ENCODE measurements at regions not wholly inside any gene's neighbourhood (a gene's known extent, or its start where the extent isn't known, plus 50 kb on each side); places are given as distances from the start of the nearest gene placed in this dataset.
"Not testable (repeated sequence)": the region's sequence is repeated elsewhere in the genome, so short reads cannot be mapped to it uniquely, and the experiment has no call there.

GRCh38 chr12:91718326-91718725 lies 427.3 kb downstream of the BTG1 start:
- no peak overlapping the region for H2AFZ ChIP-seq
- no peak for DNase-seq
- TF ChIP-seq CTCF (conservative IDR thresholded peaks at IDR 0.05) (no peak), EZH2 (IDR thresholded peaks at IDR 0.05; ENCODE audit: low read depth) (no peak)
- H3K79me2 ChIP-seq (ENCODE audit: low read depth): no peaks in the 10 kb centered on the region
- no peak overlapping the region for H3K4me3 ChIP-seq
- ChIA-PET POLR2A (ENCODE audit: unreplicated experiment) (no interaction called here), CTCF (no interaction called here)
- no peaks in the 10 kb centered on the region for H3K27me3 ChIP-seq (ENCODE audit: insufficient read depth, low read depth)
- no peak overlapping the region for H3K4me2 ChIP-seq
- no peaks in the 10 kb centered on the region for H3K4me1 ChIP-seq (replicated peaks; ENCODE audit: insufficient read depth)
- H3K9me2 ChIP-seq (ENCODE audit: insufficient read depth): no peaks in the 10 kb centered on the region
- no peaks in the 10 kb centered on the region for H3K9me3 ChIP-seq (ENCODE audit: insufficient read depth, low read depth)
- H4K20me1 ChIP-seq (ENCODE audit: insufficient read depth): no peaks in the 10 kb centered on the region
- H3F3A ChIP-seq (ENCODE audit: insufficient read depth, low read depth): no peaks in the 10 kb centered on the region
- no peak overlapping the region for H3K27ac ChIP-seq
- no peaks in the 10 kb centered on the region for H3K36me3 ChIP-seq (ENCODE audit: low read depth)
- intact Hi-C loops (cut with micrococcal nuclease; ENCODE audit: unreplicated experiment): no loop called here
- BruUV-seq (replicated peaks): no TSS peak

GRCh38 chr12:91717804-91718203 lies 427.8 kb downstream of the BTG1 start:
- no peaks in the 10 kb centered on the region for H3K27me3 ChIP-seq (ENCODE audit: insufficient read depth, low read depth)
- intact Hi-C loops (cut with micrococcal nuclease; ENCODE audit: unreplicated experiment): no loop called here
- no peaks in the 10 kb centered on the region for H3K9me3 ChIP-seq (ENCODE audit: insufficient read depth, low read depth)
- BruUV-seq (replicated peaks): no TSS peak
- no peaks in the 10 kb centered on the region for H4K20me1 ChIP-seq (ENCODE audit: insufficient read depth)
- DNase-seq: no peak
- H3K27ac ChIP-seq: no peak overlapping the region
- CTCF ChIA-PET: no interaction called here
- POLR2A ChIA-PET (ENCODE audit: unreplicated experiment): no interaction called here
- H3K4me3 ChIP-seq: no peak overlapping the region
- no peaks in the 10 kb centered on the region for H3K36me3 ChIP-seq (ENCODE audit: low read depth)
- no peak overlapping the region for H2AFZ ChIP-seq
- no peaks in the 10 kb centered on the region for H3F3A ChIP-seq (ENCODE audit: insufficient read depth, low read depth)
- H3K4me2 ChIP-seq: no peak overlapping the region
- no peaks in the 10 kb centered on the region for H3K4me1 ChIP-seq (replicated peaks; ENCODE audit: insufficient read depth)
- no peaks in the 10 kb centered on the region for H3K9me2 ChIP-seq (ENCODE audit: insufficient read depth)
- TF ChIP-seq CTCF (conservative IDR thresholded peaks at IDR 0.05) (no peak), EZH2 (IDR thresholded peaks at IDR 0.05; ENCODE audit: low read depth) (no peak)
- no peaks in the 10 kb centered on the region for H3K79me2 ChIP-seq (ENCODE audit: low read depth)

- POLR2A ChIA-PET (ENCODE audit: unreplicated experiment); CTCF ChIA-PET; DNase-seq; H3K4me2 ChIP-seq; H3F3A ChIP-seq (ENCODE audit: insufficient read depth, low read depth); H3K9me3 ChIP-seq (ENCODE audit: insufficient read depth, low read depth); H3K27me3 ChIP-seq (ENCODE audit: insufficient read depth, low read depth); H3K4me1 ChIP-seq (replicated peaks; ENCODE audit: insufficient read depth); H3K9me2 ChIP-seq (ENCODE audit: insufficient read depth); intact Hi-C loops (cut with micrococcal nuclease; ENCODE audit: unreplicated experiment); H3K27ac ChIP-seq; H4K20me1 ChIP-seq (ENCODE audit: insufficient read depth); H3K79me2 ChIP-seq (ENCODE audit: low read depth); H3K4me3 ChIP-seq; H3K36me3 ChIP-seq (ENCODE audit: low read depth); BruUV-seq (replicated peaks); H2AFZ ChIP-seq: not testable (repeated sequence)
Observed at GRCh38 chr12:91711925-91712324, 433.7 kb downstream of the BTG1 start.

GRCh38 chr12:91706466-91706865 lies 439.2 kb downstream of the BTG1 start:
- POLR2A ChIA-PET (ENCODE audit: unreplicated experiment): no interaction called here
- Histone ChIP-seq H4K20me1 (ENCODE audit: insufficient read depth) (no peaks in the 10 kb centered on the region), H3K4me2 (no peak overlapping the region), H3K9me2 (ENCODE audit: insufficient read depth) (no peaks in the 10 kb centered on the region), H3K9me3 (ENCODE audit: insufficient read depth, low read depth) (no peaks in the 10 kb centered on the region), H3F3A (ENCODE audit: insufficient read depth, low read depth) (no peaks in the 10 kb centered on the region), H3K27me3 (ENCODE audit: insufficient read depth, low read depth) (no peaks in the 10 kb centered on the region), H3K4me1 (replicated peaks; ENCODE audit: insufficient read depth) (no peaks in the 10 kb centered on the region), H3K27ac (no peak overlapping the region), H3K79me2 (ENCODE audit: low read depth) (no peaks in the 10 kb centered on the region), H3K36me3 (ENCODE audit: low read depth) (no peaks in the 10 kb centered on the region), H3K4me3 (no peak overlapping the region), H2AFZ (no peak overlapping the region)
- CTCF ChIA-PET: no interaction called here
- no peak for DNase-seq
- TF ChIP-seq CTCF (conservative IDR thresholded peaks at IDR 0.05) (no peak), EZH2 (IDR thresholded peaks at IDR 0.05; ENCODE audit: low read depth) (no peak)
- BruUV-seq (replicated peaks): no TSS peak
- intact Hi-C loops (cut with micrococcal nuclease; ENCODE audit: unreplicated experiment): no loop called here

All from PC-9 (cell line).